NCI-H187 treated with DMSO at 0.1 percent for 48 hours (cell line): ENCODE measurements at regions not wholly inside any gene's neighbourhood (a gene's known extent, or its start where the extent isn't known, plus 50 kb on each side); places are given as distances from the start of the nearest gene placed in this dataset.
"Not testable (repeated sequence)": the region's sequence is repeated elsewhere in the genome, so short reads cannot be mapped to it uniquely, and the experiment has no call there.

Source experiments
- DNase-seq: peaks from one replicate; lab custom pipeline; 2025; lab: John Stamatoyannopoulos, UW

GRCh38 chr9:81741103-81741502 lies 51.8 kb upstream of the TLE1 start:
- no peak for DNase-seq

DNA sequence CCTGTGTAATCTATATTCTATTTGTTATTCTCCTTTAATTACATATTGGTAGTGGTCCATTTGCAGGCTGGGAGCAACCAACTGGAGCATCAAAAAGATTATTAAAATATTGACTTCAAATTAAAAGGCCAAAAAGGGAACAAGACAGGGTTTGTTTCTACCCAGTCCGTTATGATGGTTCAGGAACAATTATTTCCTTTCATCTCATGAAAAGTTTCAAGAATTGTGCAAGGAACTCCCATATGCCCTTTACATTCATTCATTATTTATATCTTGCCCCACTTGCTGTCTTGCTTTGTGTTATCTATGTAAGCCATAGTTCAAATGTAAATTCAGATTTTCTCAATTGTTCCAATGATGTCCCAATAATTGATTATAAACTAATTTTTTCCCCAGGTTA lies 58.7 kb upstream of the TLE1 start:
- no peak for DNase-seq

GRCh38 chr9:81753436-81753835 lies 64.1 kb upstream of the TLE1 start:
- DNase-seq = no peak

- no peak for DNase-seq
Observed at GRCh38 chr9:81754245-81754644, 64.9 kb upstream of the TLE1 start.

DNA sequence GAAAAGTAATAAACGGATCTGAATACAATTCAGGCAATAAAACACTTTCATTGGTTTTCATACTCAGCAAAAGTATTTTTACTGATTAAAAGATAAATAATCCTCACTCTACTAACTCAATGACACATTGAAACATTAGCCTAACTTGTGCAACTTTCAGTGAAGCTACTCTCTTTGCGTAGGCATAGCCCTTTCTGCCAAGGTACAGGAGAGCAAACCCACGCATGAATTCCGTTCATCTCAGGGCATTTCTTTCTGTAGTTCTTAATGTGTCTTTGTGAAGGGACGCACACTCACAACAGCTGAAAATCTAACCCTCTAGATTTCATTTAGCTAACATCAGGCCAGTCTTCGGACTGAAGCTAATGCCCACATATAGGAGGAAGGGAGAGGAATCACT lies 66.4 kb upstream of the TLE1 start:
- no peak for DNase-seq

DNA sequence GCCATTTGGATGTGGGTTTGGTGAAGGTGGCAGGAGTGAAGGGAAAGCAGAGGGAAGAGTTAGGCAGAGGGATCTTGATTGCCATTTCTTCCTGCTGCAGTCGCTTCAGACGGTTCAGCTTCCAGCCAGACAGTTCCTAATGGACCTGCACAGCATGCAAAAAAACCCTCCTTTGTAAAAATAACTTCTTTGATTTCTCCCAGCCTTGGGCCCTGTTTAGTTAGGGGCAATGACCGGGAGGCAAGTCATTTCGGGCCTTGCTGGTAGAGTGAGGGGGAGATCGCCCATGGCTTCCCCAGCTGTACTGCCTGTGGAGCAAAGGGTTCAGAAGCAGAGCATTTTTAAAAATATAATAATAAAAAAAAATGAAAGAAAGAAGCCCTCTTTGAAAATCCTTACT lies 67.2 kb upstream of the TLE1 start:
- DNase-seq = no peak

DNA sequence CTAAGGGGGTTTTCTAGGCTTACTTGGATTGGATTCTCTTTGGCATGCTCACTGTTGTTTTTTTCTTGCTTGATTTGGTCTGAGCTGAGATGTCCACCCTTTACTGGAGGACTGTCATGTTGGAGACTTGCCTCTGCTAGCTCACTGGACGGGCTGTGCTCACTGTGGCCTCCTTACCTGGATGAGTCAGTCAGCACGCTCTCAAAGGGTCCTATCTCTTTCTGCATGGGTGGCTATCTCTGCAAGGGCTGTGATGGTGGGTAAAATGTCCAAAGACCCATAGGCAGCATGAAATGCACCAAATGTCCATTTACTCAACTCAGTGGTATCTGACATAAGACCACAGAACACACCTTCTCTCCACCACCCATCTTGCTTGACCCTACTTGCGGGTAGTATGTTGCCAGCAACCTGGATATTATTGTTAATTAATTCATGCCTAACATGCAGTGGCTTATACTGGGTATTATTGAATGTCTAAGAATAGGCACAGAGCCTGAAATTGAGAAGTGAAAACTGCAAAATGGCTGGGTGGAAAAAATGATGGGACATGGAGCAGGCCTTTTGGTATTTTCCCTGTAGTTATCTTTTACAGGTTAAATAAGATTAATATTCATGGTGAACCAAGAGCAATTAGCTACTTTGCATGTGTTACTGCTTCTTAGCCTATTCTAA lies 68.9 kb upstream of the TLE1 start:
- DNase-seq = no peak

DNA sequence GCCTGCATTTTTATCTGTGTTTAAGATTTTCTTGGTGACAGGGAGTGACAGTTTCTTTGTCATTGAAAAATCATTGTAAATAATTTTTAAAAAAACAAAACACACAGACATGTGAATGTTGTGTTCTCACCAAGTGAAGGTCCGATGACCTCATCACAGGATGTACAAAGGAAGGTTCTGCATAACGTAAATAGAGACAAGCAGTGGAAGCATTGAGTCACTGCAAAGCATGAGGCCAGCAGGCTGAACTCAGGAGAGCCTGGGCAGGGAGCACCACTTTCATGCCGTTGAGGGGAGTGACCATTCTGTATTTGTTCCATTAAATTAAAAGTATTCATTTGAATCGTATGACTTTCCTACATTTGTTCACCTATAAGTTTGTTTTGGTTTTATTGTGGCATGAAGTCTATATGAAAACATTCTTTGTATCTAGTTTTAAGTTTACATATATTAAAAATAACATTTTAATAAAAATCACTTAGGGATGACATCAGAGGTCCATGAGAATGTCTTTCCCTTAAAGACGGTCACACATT lies 70.4 kb upstream of the TLE1 start:
- no peak for DNase-seq

GRCh38 chr9:81767921-81768320 lies 78.6 kb upstream of the TLE1 start:
- no peak for DNase-seq

DNA sequence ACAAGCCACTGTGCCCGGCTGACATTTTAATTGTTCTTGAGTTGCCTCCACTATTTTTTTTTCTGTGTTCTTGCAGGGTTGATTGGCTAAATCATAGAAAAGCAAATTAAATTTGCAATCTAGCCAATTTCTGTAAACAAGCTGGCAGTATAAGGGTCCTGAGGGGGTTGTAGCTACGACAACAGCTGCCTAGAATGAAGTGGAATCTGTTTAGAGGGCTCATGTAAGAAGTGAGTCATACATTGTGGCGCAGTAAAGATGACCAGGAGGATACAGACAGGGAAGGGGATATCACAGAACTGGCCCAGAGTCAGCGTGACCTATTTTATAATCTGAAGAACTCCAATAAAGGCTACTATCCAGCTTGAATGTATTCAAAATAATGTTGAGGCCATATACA lies 82.2 kb upstream of the TLE1 start:
- DNase-seq = no peak

GRCh38 chr9:81772144-81772543 lies 82.8 kb upstream of the TLE1 start:
- no peak for DNase-seq

DNA sequence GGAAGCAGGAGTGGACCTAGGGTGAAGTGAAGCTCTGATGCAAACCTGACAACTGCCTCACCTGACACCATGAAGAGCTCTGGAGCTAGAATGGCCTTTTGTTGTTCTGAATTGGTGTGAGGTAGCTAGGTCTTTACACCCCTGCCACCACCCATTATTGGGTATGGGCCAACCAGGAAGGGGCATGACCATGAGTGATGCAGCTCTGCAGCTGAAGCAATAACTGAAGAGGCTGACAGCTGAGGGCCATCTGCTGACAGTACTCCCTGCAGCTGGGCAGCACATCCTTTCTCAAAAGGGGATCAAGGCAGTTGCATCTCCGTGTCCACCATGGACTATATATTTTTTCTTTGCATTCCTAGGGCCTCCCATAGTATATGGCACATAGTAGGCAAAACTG lies 87.0 kb upstream of the TLE1 start:
- no peak for DNase-seq

DNA sequence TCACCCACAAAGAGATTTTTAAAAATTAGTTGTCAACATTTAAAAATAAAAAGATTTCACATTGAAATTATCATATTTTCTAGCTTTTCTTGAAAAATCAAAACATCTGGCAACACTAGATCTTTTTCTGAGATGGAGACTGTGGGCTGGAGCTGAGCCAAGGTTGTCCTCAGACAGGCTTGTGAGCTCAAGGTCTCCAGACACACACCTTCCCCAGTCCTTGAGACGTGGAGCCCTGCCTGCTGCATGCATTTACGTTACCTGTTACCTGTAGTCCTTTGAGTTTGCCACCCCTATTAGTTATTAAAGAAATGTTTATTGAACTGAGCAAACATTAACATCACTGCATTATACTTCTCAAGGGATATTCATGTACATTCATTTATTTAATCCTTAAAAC lies 87.5 kb upstream of the TLE1 start:
- DNase-seq = no peak

- no peak for DNase-seq
Observed at GRCh38 chr9:81777482-81777881, 88.1 kb upstream of the TLE1 start.

GRCh38 chr9:81782313-81782995 lies 93.1 kb upstream of the TLE1 start:
- DNase-seq = no peak

DNA sequence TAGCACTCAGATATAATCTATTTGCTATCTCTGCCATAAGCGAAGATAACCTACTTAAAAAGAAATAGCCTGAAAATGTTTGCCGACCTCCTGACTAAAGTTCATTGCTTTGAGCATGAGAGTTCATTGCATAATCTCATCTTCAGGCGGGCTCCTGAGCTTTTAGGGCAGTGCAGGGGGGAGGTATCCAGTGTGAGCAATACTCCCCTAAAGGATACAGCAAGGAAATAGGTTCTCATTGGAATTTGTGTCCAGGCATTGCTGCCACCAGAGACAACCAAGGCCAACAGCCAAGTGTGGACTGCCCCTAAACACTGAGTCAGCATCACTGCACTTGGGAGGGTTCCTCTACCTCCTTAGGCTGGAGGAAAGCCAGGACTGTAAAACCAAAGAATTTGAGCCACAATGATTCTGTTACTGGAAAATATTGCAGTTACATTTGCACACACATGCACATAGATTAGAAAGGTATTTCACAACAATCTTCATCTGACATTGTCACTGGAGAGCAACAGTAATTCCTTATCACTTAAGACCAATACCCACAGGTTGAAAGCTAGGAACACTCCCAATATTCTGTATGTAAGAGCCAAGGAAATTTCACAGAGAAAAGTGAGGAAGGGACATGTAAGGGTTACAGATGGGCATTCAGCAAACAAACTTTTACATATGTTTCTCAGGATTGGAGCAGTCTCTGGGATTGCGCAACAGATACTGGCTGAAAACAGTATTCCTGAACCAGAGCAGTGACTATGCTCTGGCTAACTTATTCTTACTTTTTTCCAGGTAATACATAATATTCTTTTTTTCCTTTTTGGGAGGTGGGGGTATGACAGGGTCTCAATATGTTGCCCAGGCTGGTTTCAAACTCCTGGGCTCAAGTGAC lies 98.6 kb upstream of the TLE1 start:
- no peak for DNase-seq

GRCh38 chr9:81789721-81790120 lies 100.4 kb upstream of the TLE1 start:
- DNase-seq = no peak

DNA sequence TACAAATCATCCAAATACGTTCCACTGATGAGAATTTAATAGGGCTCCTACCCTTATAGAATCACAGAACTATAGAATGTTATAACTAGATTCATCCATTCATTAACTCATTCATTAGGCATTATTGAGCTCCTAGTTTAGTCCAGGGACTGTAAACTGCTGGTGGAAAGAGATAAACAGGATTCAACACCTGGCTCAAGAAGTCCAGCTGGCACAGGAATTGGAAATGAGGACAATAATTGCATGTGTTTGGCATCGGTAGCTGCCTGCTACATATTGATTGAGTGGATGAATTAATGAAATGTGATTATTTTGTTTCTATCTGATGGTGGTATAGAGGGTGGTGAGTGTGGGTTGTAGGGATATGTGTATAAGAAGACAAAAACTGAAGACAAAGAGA lies 100.8 kb upstream of the TLE1 start:
- no peak for DNase-seq

DNA sequence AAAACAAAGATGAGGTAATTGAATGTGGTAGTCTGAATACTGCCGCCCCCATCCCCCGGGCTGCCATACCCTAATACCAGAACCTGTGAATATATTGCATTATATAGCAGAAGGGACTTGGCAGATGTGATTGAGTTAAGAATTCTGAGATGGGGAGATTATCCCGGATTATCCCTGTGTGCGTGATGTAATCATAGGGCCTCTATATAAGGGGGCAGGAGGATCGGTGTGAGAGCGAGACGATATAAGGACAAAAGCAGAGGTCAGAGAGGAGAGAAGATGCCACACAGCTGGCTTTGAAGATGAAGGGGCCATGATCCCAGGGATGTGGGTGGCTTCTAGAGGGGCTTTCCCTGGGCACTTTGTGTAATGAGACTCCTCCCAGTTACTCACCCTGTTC lies 101.7 kb upstream of the TLE1 start:
- DNase-seq = no peak

DNA sequence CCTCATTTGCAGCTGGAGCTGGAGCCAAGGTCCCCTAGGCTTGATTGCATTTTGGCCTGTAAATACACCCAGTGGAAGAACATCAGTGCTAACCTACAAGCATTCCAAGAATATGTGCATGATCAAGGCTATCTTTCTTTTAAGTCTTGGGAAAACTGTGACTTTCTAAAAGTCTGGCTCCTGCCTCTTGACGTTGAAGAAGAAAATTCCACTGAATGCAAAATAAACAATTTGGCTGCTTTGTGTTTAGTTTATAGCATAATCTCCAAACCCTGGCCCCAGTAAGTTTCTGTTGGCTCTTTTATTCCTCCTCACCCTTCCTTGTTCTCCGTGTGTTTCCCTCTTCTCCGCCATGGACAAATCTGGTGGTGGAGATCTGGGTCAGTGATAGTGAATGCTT lies 109.3 kb upstream of the TLE1 start:
- no peak for DNase-seq

GRCh38 chr9:81801190-81801589 lies 111.8 kb upstream of the TLE1 start:
- DNase-seq = no peak

DNA sequence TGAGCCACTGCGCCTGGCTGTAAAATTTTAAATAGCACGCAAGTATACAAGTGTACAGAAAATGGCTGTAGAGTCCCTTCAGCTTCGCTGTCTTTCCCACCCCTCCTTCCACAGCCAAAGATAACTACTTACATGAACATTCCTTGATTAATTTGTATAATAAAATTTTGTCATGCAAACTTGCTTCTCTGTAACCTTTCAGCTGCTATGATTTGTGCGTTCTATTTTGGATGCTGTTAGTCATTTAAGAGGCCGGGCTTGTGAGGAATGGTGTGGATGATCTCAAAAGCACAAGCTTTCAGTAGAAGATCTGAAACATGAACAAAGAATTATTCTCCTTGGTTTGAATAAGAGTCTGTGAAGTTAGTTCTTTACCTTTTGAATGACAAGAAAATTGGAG lies 115.0 kb upstream of the TLE1 start:
- no peak for DNase-seq

DNA sequence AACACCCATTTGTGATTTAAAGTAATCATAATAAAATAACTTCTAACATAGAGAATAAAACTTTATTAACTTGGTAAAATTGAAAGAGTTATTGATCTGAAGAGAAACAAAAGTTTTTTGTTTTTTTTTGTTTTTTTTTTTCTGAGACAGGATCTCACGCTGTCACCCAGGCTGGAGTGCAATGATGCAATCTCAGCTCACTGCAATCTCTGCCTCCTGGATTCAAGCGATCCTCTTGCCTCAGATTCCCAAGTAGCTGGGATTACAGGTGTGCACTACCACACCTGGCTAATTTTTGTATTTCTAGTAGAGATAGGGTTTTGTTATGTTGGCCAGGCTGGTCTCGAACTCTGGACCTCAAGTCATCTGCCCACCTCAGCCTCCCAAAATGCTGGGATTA lies 116.5 kb upstream of the SPATA31D4 start:
- DNase-seq = not testable (repeated sequence)
